PC-3 (cell line): ENCODE measurements at regions not wholly inside any gene's neighbourhood (a gene's known extent, or its start where the extent isn't known, plus 50 kb on each side); places are given as distances from the start of the nearest gene placed in this dataset.

Experiments
- CTCF ChIP-seq: fragments of 300-600 bp; sonication (generic); conservative IDR thresholded peaks from 2 replicates; pipeline ENCODE4 v1.5.1; 2017; ENCODE audit warnings: antibody characterized with exemption, low read depth, mild to moderate bottlenecking, low read length
- EZH2 ChIP-seq: fragments of 300-600 bp; sonication (generic); IDR thresholded peaks from one replicate; pipeline ENCODE4 v1.6.1; 2017; ENCODE audit warnings: antibody characterized with exemption, mild to moderate bottlenecking, low read length; ENCODE audit not compliant: unreplicated experiment

GRCh38 chr12:25415004-25415403, 138.1 kb downstream of the LMNTD1 start:
- TF ChIP-seq CTCF (no peak), EZH2 (no peak)
